SK-N-SH treated with all-trans-retinoic acid at 6 μM for 48 hours (cell line): ENCODE measurements at regions not wholly inside any gene's neighbourhood (a gene's known extent, or its start where the extent isn't known, plus 50 kb on each side); places are given as distances from the start of the nearest gene placed in this dataset.

Experiments
- ATAC-seq: fragments of 200-7000 bp; cut with Tn5 transposase; 3 replicates; pipeline ENCODE4 v1.9.1; 2020; ENCODE audit warnings: mild to moderate bottlenecking, moderate library complexity
- CREB5 ChIP-seq: fragments of 250-450 bp; sonication (Bioruptor Pico); IDR thresholded peaks from 2 replicates; pipeline ENCODE4 v1.5.1; 2020; ENCODE audit warnings: low read depth, mild to moderate bottlenecking, moderate library complexity
- CSDC2 ChIP-seq: fragments of 250-450 bp; sonication (Bioruptor Pico); IDR thresholded peaks from 2 replicates; pipeline ENCODE4 v1.5.0; 2020; ENCODE audit warnings: mild to moderate bottlenecking, moderate library complexity
- CSRNP3 ChIP-seq: fragments of 250-450 bp; sonication (Bioruptor Pico); IDR thresholded peaks from 2 replicates; pipeline ENCODE4 v1.5.1; 2021; ENCODE audit warnings: mild to moderate bottlenecking, moderate library complexity
- ESRRG ChIP-seq: fragments of 250-450 bp; sonication (Bioruptor Pico); IDR thresholded peaks from 2 replicates; pipeline ENCODE4 v1.6.1; 2021; ENCODE audit warnings: mild to moderate bottlenecking
- GLIS3 ChIP-seq: fragments of 250-450 bp; sonication (Bioruptor Pico); IDR thresholded peaks from 2 replicates; pipeline ENCODE4 v1.5.0; 2020; ENCODE audit warnings: mild to moderate bottlenecking, moderate library complexity
- ISL1 ChIP-seq: fragments of 250-450 bp; sonication (Bioruptor Pico); IDR thresholded peaks from 2 replicates; pipeline ENCODE4 v2.1.2; 2022; ENCODE audit warnings: mild to moderate bottlenecking, moderate library complexity
- OSR1 ChIP-seq: fragments of 250-450 bp; sonication (Bioruptor Pico); IDR thresholded peaks from 2 replicates; pipeline ENCODE4 v1.8.0; 2022; ENCODE audit warnings: moderate library complexity, mild to moderate bottlenecking, inconsistent platforms
- PATZ1 ChIP-seq: fragments of 250-450 bp; sonication (Bioruptor Pico); IDR thresholded peaks from 2 replicates; pipeline ENCODE4 v1.8.0; 2020; ENCODE audit warnings: mild to moderate bottlenecking, moderate library complexity, borderline replicate concordance
- POU6F1 ChIP-seq: fragments of 250-450 bp; sonication (Bioruptor Pico); IDR thresholded peaks from 2 replicates; pipeline ENCODE4 v1.8.0; 2021; ENCODE audit warnings: low read depth, mild to moderate bottlenecking, moderate library complexity, borderline replicate concordance
- PPARA ChIP-seq: fragments of 250-450 bp; sonication (Bioruptor Pico); IDR thresholded peaks from 2 replicates; pipeline ENCODE4 v1.5.0; 2020; ENCODE audit warnings: mild to moderate bottlenecking, borderline replicate concordance
- RARB ChIP-seq: fragments of 250-450 bp; sonication (Bioruptor Pico); IDR thresholded peaks from 2 replicates; pipeline ENCODE4 v1.8.0; 2021; ENCODE audit warnings: mild to moderate bottlenecking, moderate library complexity
- SNAI2 ChIP-seq: fragments of 250-450 bp; sonication (Bioruptor Pico); IDR thresholded peaks from 2 replicates; pipeline ENCODE4 v1.5.0; 2020; ENCODE audit warnings: mild to moderate bottlenecking, moderate library complexity
- TCF4 ChIP-seq: fragments of 250-450 bp; sonication (Bioruptor Pico); IDR thresholded peaks from 2 replicates; pipeline ENCODE4 v1.8.0; 2021; ENCODE audit warnings: mild to moderate bottlenecking, moderate library complexity, borderline replicate concordance
- TOX ChIP-seq: fragments of 250-450 bp; sonication (Bioruptor Pico); IDR thresholded peaks from 2 replicates; pipeline ENCODE4 v1.8.0; 2021; ENCODE audit warnings: mild to moderate bottlenecking, moderate library complexity, borderline replicate concordance
- TSHZ2 ChIP-seq: fragments of 250-450 bp; sonication (Bioruptor Pico); IDR thresholded peaks from 2 replicates; pipeline ENCODE4 v1.5.0; 2020; ENCODE audit warnings: mild to moderate bottlenecking, moderate library complexity
- ZC3H10 ChIP-seq: fragments of 250-450 bp; sonication (Bioruptor Pico); IDR thresholded peaks from 2 replicates; pipeline ENCODE4 v1.5.1; 2021; ENCODE audit warnings: mild to moderate bottlenecking, moderate library complexity
- ZFP3 ChIP-seq: fragments of 250-450 bp; sonication (Bioruptor Pico); IDR thresholded peaks from 2 replicates; pipeline ENCODE4 v1.5.0; 2020; ENCODE audit warnings: mild to moderate bottlenecking, moderate library complexity
- ZFP30 ChIP-seq: fragments of 450-650 bp; formaldehyde crosslinking; IDR thresholded peaks from 2 replicates; pipeline ENCODE4 v1.5.0; 2022; ENCODE audit warnings: mild to moderate bottlenecking, moderate library complexity
- ZNF565 ChIP-seq: fragments of 450-650 bp; formaldehyde crosslinking; conservative IDR thresholded peaks from 2 replicates; pipeline ENCODE4 v1.5.0; 2020; ENCODE audit warnings: low read depth, mild to moderate bottlenecking, moderate library complexity
- ZNF8 ChIP-seq: fragments of 450-650 bp; formaldehyde crosslinking; IDR thresholded peaks from 2 replicates; pipeline ENCODE4 v1.5.0; 2020; ENCODE audit warnings: mild to moderate bottlenecking, moderate library complexity

GRCh38 chr2:13681936-13682335, 950.6 kb upstream of the LRATD1 start (continued):
- TF ChIP-seq PATZ1 (CRISPR knock-in tag) (no peak), ZFP30 (CRISPR knock-in tag) (no peak)

- ATAC-seq, result no peak
- no peak for TF ChIP-seq ZC3H10
- TF ChIP-seq CREB5 (CRISPR knock-in tag), result no peak
- no peak for TF ChIP-seq ISL1 (CRISPR knock-in tag)
- no peak for TF ChIP-seq PPARA
- no peak for TF ChIP-seq ZFP30 (CRISPR knock-in tag)
- no peak for TF ChIP-seq PATZ1 (CRISPR knock-in tag)
- no peak for TF ChIP-seq GLIS3
- no peak for TF ChIP-seq TOX
- TF ChIP-seq ESRRG, result no peak
- no peak for TF ChIP-seq CSRNP3
- TF ChIP-seq ZNF565 (CRISPR knock-in tag), result no peak
- TF ChIP-seq ZNF8 (CRISPR knock-in tag), result no peak
- no peak for TF ChIP-seq SNAI2 (CRISPR knock-in tag)
- TF ChIP-seq, all 23 proteins: peak for 0
Measured at GRCh38 chr2:13682540-13683272, 949.8 kb upstream of the LRATD1 start.

- no peak for TF ChIP-seq CSRNP3
- TF ChIP-seq RARB (CRISPR knock-in tag), result no peak
- TF ChIP-seq ZFP3 (CRISPR knock-in tag), result no peak
- TF ChIP-seq POU6F1 (CRISPR knock-in tag), result no peak
- no peak for TF ChIP-seq TCF4 (CRISPR knock-in tag)
- TF ChIP-seq SNAI2 (CRISPR knock-in tag), result no peak
- no peak for TF ChIP-seq ESRRG
- TF ChIP-seq CSDC2 (CRISPR knock-in tag), result no peak
- TF ChIP-seq PPARA, result no peak
- no peak for TF ChIP-seq TSHZ2 (CRISPR knock-in tag)
- no peak for TF ChIP-seq ISL1 (CRISPR knock-in tag)
- no peak for TF ChIP-seq TOX
- TF ChIP-seq PATZ1 (CRISPR knock-in tag), result no peak
- TF ChIP-seq OSR1 (CRISPR knock-in tag), result no peak
- no peak for TF ChIP-seq ZC3H10
Measured at GRCh38 chr2:13686262-13686661, 946.3 kb upstream of the LRATD1 start.

More at GRCh38 chr2:13686262-13686661, 946.3 kb upstream of the LRATD1 start:
- ATAC-seq, result no peak
